ENCODE measurements at regions not wholly inside any gene's neighbourhood (a gene's known extent, or its start where the extent isn't known, plus 50 kb on each side); places are given as distances from the start of the nearest gene placed in this dataset.

- no peaks in the 10 kb centered on the region for H3K9me3 ChIP-seq (ENCODE audit: control insufficient read depth in 2 of 2, insufficient read depth in 1 of 2, low read length in 1 of 2)
- WGBS: 91% methylated on average over 5 of the region's 5 CpGs
- no peaks in the 10 kb centered on the region for H3K36me3 ChIP-seq (ENCODE audit: control insufficient read depth in 2 of 2, insufficient read depth in 2 of 2, low read length in 1 of 2)
- no peaks in the 10 kb centered on the region for H3K4me1 ChIP-seq (ENCODE audit: control insufficient read depth in 2 of 2, insufficient read depth in 2 of 2, low read length in 2 of 2)
- H3K27ac ChIP-seq (ENCODE audit: low read depth in 1 of 2, low read length in 1 of 2): no peak overlapping the region
- DNase-seq (ENCODE audit: low read depth in 6 of 9, low spot score in 9 of 9): no peak
- no peak overlapping the region for H3K4me3 ChIP-seq (ENCODE audit: low read length in 2 of 2)
- H3K27me3 ChIP-seq (ENCODE audit: control insufficient read depth in 2 of 2, insufficient read depth in 1 of 2, low read length in 1 of 2): no peaks in the 10 kb centered on the region
These were observed 268.3 kb upstream of the SEL1L start for GRCh38 chr14:81801921-81802320.

- Histone ChIP-seq H3K9me3 (ENCODE audit: control insufficient read depth in 2 of 2, insufficient read depth in 1 of 2, low read length in 1 of 2) (no peaks in the 10 kb centered on the region), H3K27me3 (ENCODE audit: control insufficient read depth in 2 of 2, insufficient read depth in 1 of 2, low read length in 1 of 2) (no peaks in the 10 kb centered on the region), H3K4me1 (ENCODE audit: control insufficient read depth in 2 of 2, insufficient read depth in 2 of 2, low read length in 2 of 2) (no peaks in the 10 kb centered on the region), H3K36me3 (ENCODE audit: control insufficient read depth in 2 of 2, insufficient read depth in 2 of 2, low read length in 1 of 2) (no peaks in the 10 kb centered on the region), H3K4me3 (ENCODE audit: low read length in 2 of 2) (no peak overlapping the region), H3K27ac (ENCODE audit: low read depth in 1 of 2, low read length in 1 of 2) (no peak overlapping the region)
- no peak for DNase-seq (ENCODE audit: low read depth in 6 of 9, low spot score in 9 of 9)
- 85% methylated on average over 2 of the region's 2 CpGs for WGBS
These were observed 268.7 kb upstream of the SEL1L start for GRCh38 chr14:81802341-81802740.

GRCh38 chr14:81805785-81806184 is 272.1 kb upstream of the SEL1L start:
- H3K9me3 ChIP-seq (ENCODE audit: control insufficient read depth in 2 of 2, insufficient read depth in 1 of 2, low read length in 1 of 2): no peaks in the 10 kb centered on the region
- H3K4me3 ChIP-seq (ENCODE audit: low read length in 2 of 2): no peak overlapping the region
- H3K27ac ChIP-seq (ENCODE audit: low read depth in 1 of 2, low read length in 1 of 2): no peak overlapping the region
- no peaks in the 10 kb centered on the region for H3K36me3 ChIP-seq (ENCODE audit: control insufficient read depth in 2 of 2, insufficient read depth in 2 of 2, low read length in 1 of 2)
- H3K27me3 ChIP-seq (ENCODE audit: control insufficient read depth in 2 of 2, insufficient read depth in 1 of 2, low read length in 1 of 2): no peaks in the 10 kb centered on the region
- no peaks in the 10 kb centered on the region for H3K4me1 ChIP-seq (ENCODE audit: control insufficient read depth in 2 of 2, insufficient read depth in 2 of 2, low read length in 2 of 2)
- 88% methylated on average over 2 of the region's 2 CpGs for WGBS
- no peak for DNase-seq (ENCODE audit: low read depth in 6 of 9, low spot score in 9 of 9)

GRCh38 chr14:81811705-81812269 is 278.1 kb upstream of the SEL1L start:
- Histone ChIP-seq H3K27me3 (ENCODE audit: control insufficient read depth in 2 of 2, insufficient read depth in 1 of 2, low read length in 1 of 2) (no peaks in the 10 kb centered on the region), H3K9me3 (ENCODE audit: control insufficient read depth in 2 of 2, insufficient read depth in 1 of 2, low read length in 1 of 2) (no peaks in the 10 kb centered on the region), H3K4me3 (ENCODE audit: low read length in 2 of 2) (no peak overlapping the region), H3K27ac (ENCODE audit: low read depth in 1 of 2, low read length in 1 of 2) (no peak overlapping the region), H3K36me3 (ENCODE audit: control insufficient read depth in 2 of 2, insufficient read depth in 2 of 2, low read length in 1 of 2) (no peaks in the 10 kb centered on the region), H3K4me1 (ENCODE audit: control insufficient read depth in 2 of 2, insufficient read depth in 2 of 2, low read length in 2 of 2) (no peaks in the 10 kb centered on the region)
- WGBS: 87% methylated on average over 7 of the region's 7 CpGs
- DNase-seq (ENCODE audit: low read depth in 6 of 9, low spot score in 9 of 9): no peak

- DNase-seq (ENCODE audit: low read depth in 6 of 9, low spot score in 9 of 9): no peak
- no peaks in the 10 kb centered on the region for H3K4me1 ChIP-seq (ENCODE audit: control insufficient read depth in 2 of 2, insufficient read depth in 2 of 2, low read length in 2 of 2)
- no peak overlapping the region for H3K4me3 ChIP-seq (ENCODE audit: low read length in 2 of 2)
- H3K27ac ChIP-seq (ENCODE audit: low read depth in 1 of 2, low read length in 1 of 2): no peak overlapping the region
- H3K36me3 ChIP-seq (ENCODE audit: control insufficient read depth in 2 of 2, insufficient read depth in 2 of 2, low read length in 1 of 2): no peaks in the 10 kb centered on the region
- WGBS: 70% methylated on average over 1 of the region's 1 CpG
- no peaks in the 10 kb centered on the region for H3K27me3 ChIP-seq (ENCODE audit: control insufficient read depth in 2 of 2, insufficient read depth in 1 of 2, low read length in 1 of 2)
- no peaks in the 10 kb centered on the region for H3K9me3 ChIP-seq (ENCODE audit: control insufficient read depth in 2 of 2, insufficient read depth in 1 of 2, low read length in 1 of 2)
These were observed 284.6 kb upstream of the SEL1L start for GRCh38 chr14:81818271-81818670.

- Histone ChIP-seq H3K36me3 (ENCODE audit: control insufficient read depth in 2 of 2, insufficient read depth in 2 of 2, low read length in 1 of 2) (no peaks in the 10 kb centered on the region), H3K9me3 (ENCODE audit: control insufficient read depth in 2 of 2, insufficient read depth in 1 of 2, low read length in 1 of 2) (no peaks in the 10 kb centered on the region), H3K27me3 (ENCODE audit: control insufficient read depth in 2 of 2, insufficient read depth in 1 of 2, low read length in 1 of 2) (no peaks in the 10 kb centered on the region), H3K4me1 (ENCODE audit: control insufficient read depth in 2 of 2, insufficient read depth in 2 of 2, low read length in 2 of 2) (no peaks in the 10 kb centered on the region), H3K27ac (ENCODE audit: low read depth in 1 of 2, low read length in 1 of 2) (no peak overlapping the region), H3K4me3 (ENCODE audit: low read length in 2 of 2) (no peak overlapping the region)
- no peak for DNase-seq (ENCODE audit: low read depth in 6 of 9, low spot score in 9 of 9)
- 74% methylated on average over 5 of the region's 5 CpGs for WGBS
These were observed 285.7 kb upstream of the SEL1L start for GRCh38 chr14:81819344-81819743.

- no peak for DNase-seq (ENCODE audit: low read depth in 6 of 9, low spot score in 9 of 9)
- H3K9me3 ChIP-seq (ENCODE audit: control insufficient read depth in 2 of 2, insufficient read depth in 1 of 2, low read length in 1 of 2): no peaks in the 10 kb centered on the region
- no peaks in the 10 kb centered on the region for H3K27me3 ChIP-seq (ENCODE audit: control insufficient read depth in 2 of 2, insufficient read depth in 1 of 2, low read length in 1 of 2)
- WGBS: 77% methylated on average over 1 of the region's 1 CpG
- no peak overlapping the region for H3K4me3 ChIP-seq (ENCODE audit: low read length in 2 of 2)
- no peaks in the 10 kb centered on the region for H3K4me1 ChIP-seq (ENCODE audit: control insufficient read depth in 2 of 2, insufficient read depth in 2 of 2, low read length in 2 of 2)
- H3K27ac ChIP-seq (ENCODE audit: low read depth in 1 of 2, low read length in 1 of 2): no peak overlapping the region
- no peaks in the 10 kb centered on the region for H3K36me3 ChIP-seq (ENCODE audit: control insufficient read depth in 2 of 2, insufficient read depth in 2 of 2, low read length in 1 of 2)
These were observed 286.3 kb upstream of the SEL1L start for GRCh38 chr14:81819910-81820309.

- DNase-seq (ENCODE audit: low read depth in 6 of 9, low spot score in 9 of 9): no peak
- Histone ChIP-seq H3K36me3 (ENCODE audit: control insufficient read depth in 2 of 2, insufficient read depth in 2 of 2, low read length in 1 of 2) (no peaks in the 10 kb centered on the region), H3K27me3 (ENCODE audit: control insufficient read depth in 2 of 2, insufficient read depth in 1 of 2, low read length in 1 of 2) (no peaks in the 10 kb centered on the region), H3K4me3 (ENCODE audit: low read length in 2 of 2) (no peak overlapping the region), H3K27ac (ENCODE audit: low read depth in 1 of 2, low read length in 1 of 2) (no peak overlapping the region), H3K9me3 (ENCODE audit: control insufficient read depth in 2 of 2, insufficient read depth in 1 of 2, low read length in 1 of 2) (peaks cover 0 to 7% of the 10 kb centered on the region in 2 donors), H3K4me1 (ENCODE audit: control insufficient read depth in 2 of 2, insufficient read depth in 2 of 2, low read length in 2 of 2) (no peaks in the 10 kb centered on the region)
- 93% methylated on average over 1 of the region's 1 CpG for WGBS
These were observed 292.4 kb upstream of the SEL1L start for GRCh38 chr14:81826081-81826480.

- H3K4me1 ChIP-seq (ENCODE audit: control insufficient read depth in 2 of 2, insufficient read depth in 2 of 2, low read length in 2 of 2): no peaks in the 10 kb centered on the region
- DNase-seq (ENCODE audit: low read depth in 6 of 9, low spot score in 9 of 9): no peak
- no peak overlapping the region for H3K4me3 ChIP-seq (ENCODE audit: low read length in 2 of 2)
- H3K9me3 ChIP-seq (ENCODE audit: control insufficient read depth in 2 of 2, insufficient read depth in 1 of 2, low read length in 1 of 2): peaks cover 0 to 7% of the 10 kb centered on the region in 2 donors
- H3K36me3 ChIP-seq (ENCODE audit: control insufficient read depth in 2 of 2, insufficient read depth in 2 of 2, low read length in 1 of 2): no peaks in the 10 kb centered on the region
- no peaks in the 10 kb centered on the region for H3K27me3 ChIP-seq (ENCODE audit: control insufficient read depth in 2 of 2, insufficient read depth in 1 of 2, low read length in 1 of 2)
- H3K27ac ChIP-seq (ENCODE audit: low read depth in 1 of 2, low read length in 1 of 2): no peak overlapping the region
- 94% methylated on average over 24 of the region's 24 CpGs for WGBS
These were observed 295.8 kb upstream of the SEL1L start for GRCh38 chr14:81829447-81829846.

All from thymus (tissue), 11 donors.